Prostate gland (tissue), 2 donors: ENCODE measurements at regions not wholly inside any gene's neighbourhood (a gene's known extent, or its start where the extent isn't known, plus 50 kb on each side); places are given as distances from the start of the nearest gene placed in this dataset.

Experiments used
- DNase-seq: peaks from one replicate; pipeline ENCODE4 v3.0.0-alpha.2; 2019; ENCODE audit warnings: low spot score
- H3K27ac ChIP-seq, 2 donors: fragments of 200-600 bp; sonication (generic); 2 replicates each; pipeline ENCODE4 v1.5.1; 2017 to 2019
- H3K27me3 ChIP-seq: fragments of 200-600 bp; sonication (generic); replicated peaks from 2 replicates; pipeline ENCODE4 v1.5.1; 2019; ENCODE audit not compliant: insufficient read depth
- H3K36me3 ChIP-seq, 2 donors: fragments of 200-600 bp; sonication (generic); 1 replicate in 1 of 2; 2 replicates in 1 of 2; pipeline versions ENCODE4 v1.5.1 to v1.8.1; 2017 to 2019
- H3K4me1 ChIP-seq: fragments of 200-600 bp; sonication (generic); replicated peaks from 2 replicates; pipeline ENCODE4 v1.5.1; 2019
- H3K4me3 ChIP-seq, 2 donors: fragments of 200-600 bp; sonication (generic); 2 replicates each; pipeline ENCODE4 v1.5.1; 2017 to 2019
- H3K9me3 ChIP-seq: fragments of 200-600 bp; sonication (generic); 2 replicates; pipeline ENCODE4 v1.5.1; 2017
- POLR2A ChIP-seq: fragments of 450-650 bp; IDR thresholded peaks from one replicate; pipeline ENCODE4 v1.6.1; 2016; ENCODE audit warnings: antibody characterized with exemption, mild to moderate bottlenecking
- POLR2AphosphoS5 ChIP-seq: sonication (generic); formaldehyde crosslinking; IDR thresholded peaks from one replicate; pipeline ENCODE4 v1.6.1; 2017; ENCODE audit warnings: antibody characterized with exemption
- WGBS: methylation state at CpG from one replicate; pipeline ENCODE4 v1.1.5; 2018; 5-methylcytosine and 5-hydroxymethylcytosine counted together
- intact Hi-C: fragments of 100-400 bp; cut with DNase I; formaldehyde crosslinking; loops from one replicate; pipeline ENCODE4 v1.14.2; 2022
- TF ChIP-seq, protein P1 (sequence below), 4 experiments: fragments of 200-600 bp in 2 of 4; fragments of 450-650 bp in 2 of 4; sonication (generic) in 2 of 4; IDR thresholded peaks; 1 replicate in 3 of 4; 2 replicates in 1 of 4; pipeline ENCODE4 v1.5.1; 2016 to 2019; ENCODE audit warnings: antibody characterized with exemption in 4 of 4, mild to moderate bottlenecking in 2 of 4, moderate library complexity in 2 of 4

DNA sequence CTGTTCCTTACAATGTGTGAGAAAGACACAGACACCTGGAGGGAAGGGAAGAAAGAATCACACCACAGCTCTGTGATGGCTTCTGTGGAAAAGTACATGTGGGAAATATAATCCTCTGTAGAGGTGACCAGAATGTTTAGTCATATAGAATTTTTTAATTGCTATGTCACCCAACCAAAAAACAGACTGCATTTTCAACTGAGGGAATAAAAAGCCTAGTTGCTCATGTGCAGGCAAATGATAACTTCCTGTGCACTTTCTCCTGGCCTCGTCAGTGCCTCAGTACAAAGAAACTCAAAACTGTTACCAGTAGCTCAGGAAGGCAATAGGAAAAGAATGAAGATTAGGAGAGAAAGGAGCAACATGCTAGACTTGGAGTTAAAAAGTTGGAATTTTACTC, 326.8 kb downstream of the OSR1 start:
- Histone ChIP-seq H3K4me3 (no peak overlapping the region), H3K4me1 (no peaks in the 10 kb centered on the region), H3K27ac (no peak overlapping the region), H3K36me3 (no peaks in the 10 kb centered on the region), H3K27me3 (no peaks in the 10 kb centered on the region), H3K9me3 (no peaks in the 10 kb centered on the region)
- 81% methylated on average over 1 of the region's 1 CpG for WGBS
- intact Hi-C loops = no loop called here
- TF ChIP-seq POLR2AphosphoS5 (no peak), POLR2A (no peak)
- TF ChIP-seq, protein P1, sequence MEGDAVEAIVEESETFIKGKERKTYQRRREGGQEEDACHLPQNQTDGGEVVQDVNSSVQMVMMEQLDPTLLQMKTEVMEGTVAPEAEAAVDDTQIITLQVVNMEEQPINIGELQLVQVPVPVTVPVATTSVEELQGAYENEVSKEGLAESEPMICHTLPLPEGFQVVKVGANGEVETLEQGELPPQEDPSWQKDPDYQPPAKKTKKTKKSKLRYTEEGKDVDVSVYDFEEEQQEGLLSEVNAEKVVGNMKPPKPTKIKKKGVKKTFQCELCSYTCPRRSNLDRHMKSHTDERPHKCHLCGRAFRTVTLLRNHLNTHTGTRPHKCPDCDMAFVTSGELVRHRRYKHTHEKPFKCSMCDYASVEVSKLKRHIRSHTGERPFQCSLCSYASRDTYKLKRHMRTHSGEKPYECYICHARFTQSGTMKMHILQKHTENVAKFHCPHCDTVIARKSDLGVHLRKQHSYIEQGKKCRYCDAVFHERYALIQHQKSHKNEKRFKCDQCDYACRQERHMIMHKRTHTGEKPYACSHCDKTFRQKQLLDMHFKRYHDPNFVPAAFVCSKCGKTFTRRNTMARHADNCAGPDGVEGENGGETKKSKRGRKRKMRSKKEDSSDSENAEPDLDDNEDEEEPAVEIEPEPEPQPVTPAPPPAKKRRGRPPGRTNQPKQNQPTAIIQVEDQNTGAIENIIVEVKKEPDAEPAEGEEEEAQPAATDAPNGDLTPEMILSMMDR (IDR thresholded peaks at IDR 0.05) = no peak
- no peak for DNase-seq

DNA sequence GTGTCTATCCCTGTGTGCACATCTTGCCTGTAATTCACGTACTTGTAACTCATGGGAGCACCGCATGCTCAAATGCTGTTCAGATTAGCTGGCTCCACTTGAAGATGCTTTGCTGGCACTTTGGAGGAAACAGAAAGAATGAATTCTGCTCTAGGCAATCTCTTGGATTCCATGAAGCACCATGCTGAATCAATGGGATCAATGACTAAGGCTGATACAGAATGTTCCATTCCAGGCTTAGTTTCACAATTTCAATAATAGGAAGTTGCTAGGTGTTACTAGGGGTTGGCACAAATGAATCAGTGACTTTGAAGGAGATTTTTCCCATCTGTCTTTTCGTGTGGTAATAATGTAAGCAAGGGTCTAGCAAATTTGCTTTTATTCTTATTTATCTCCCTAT, 328.8 kb downstream of the OSR1 start:
- Histone ChIP-seq H3K27ac (no peak overlapping the region), H3K27me3 (no peaks in the 10 kb centered on the region), H3K4me3 (no peak overlapping the region), H3K9me3 (no peaks in the 10 kb centered on the region), H3K36me3 (no peaks in the 10 kb centered on the region), H3K4me1 (no peaks in the 10 kb centered on the region)
- DNase-seq = no peak
- TF ChIP-seq POLR2AphosphoS5 = no peak
- TF ChIP-seq, protein P1 (IDR thresholded peaks at IDR 0.05) = no peak
- TF ChIP-seq POLR2A = no peak
- whole genome bisulfite sequencing = 92% methylated on average over 3 of the region's 3 CpGs
- intact Hi-C loops = no loop called here

DNA sequence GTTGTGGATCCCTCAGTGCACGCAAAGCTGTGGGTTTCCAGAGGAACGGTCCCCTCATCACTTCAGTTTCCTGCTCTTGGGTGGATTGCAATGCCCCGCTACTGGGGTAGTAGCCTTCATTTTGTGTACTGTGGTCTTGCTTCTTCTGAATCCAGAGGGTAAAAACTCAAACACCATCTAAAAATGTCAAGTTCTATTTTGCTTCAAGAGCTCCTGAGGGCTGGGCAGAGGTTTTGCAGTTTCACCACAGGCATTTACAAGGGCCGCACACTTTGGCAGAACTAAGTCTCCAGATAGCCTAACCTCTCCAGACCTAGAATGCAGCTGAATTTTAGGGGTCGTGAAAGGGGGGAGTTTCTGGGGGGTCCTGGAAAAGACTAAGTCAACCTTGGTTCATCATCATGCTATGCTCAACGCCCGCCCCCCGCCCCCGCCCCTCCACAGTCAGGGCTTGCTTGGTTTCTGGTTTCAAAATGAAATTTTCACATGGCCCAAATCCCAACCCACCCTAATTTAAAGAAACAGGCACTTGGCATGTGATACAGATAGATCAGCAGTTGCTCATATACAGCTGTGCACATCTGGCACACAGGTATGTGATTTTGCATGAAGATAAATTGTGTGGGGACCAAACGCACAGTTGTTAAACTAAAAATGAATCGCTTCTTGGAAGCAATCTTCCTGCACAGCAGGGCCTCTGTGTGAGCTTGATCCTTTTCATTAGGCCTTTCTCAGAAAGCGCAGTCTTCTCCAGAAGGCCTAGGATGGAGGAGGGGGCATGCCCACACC, 329.6 kb downstream of the OSR1 start:
- intact Hi-C loops = no loop called here
- H3K36me3 ChIP-seq = no peaks in the 10 kb centered on the region
- 60% methylated on average over 12 of the region's 12 CpGs for WGBS
- H3K27ac ChIP-seq = no peak overlapping the region
- H3K27me3 ChIP-seq = no peaks in the 10 kb centered on the region
- no peaks in the 10 kb centered on the region for H3K4me1 ChIP-seq
- TF ChIP-seq POLR2A = no peak
- TF ChIP-seq, protein P1 (IDR thresholded peaks at IDR 0.05) = no peak
- TF ChIP-seq POLR2AphosphoS5 = no peak
- no peak overlapping the region for H3K4me3 ChIP-seq
- DNase-seq = no peak
- no peaks in the 10 kb centered on the region for H3K9me3 ChIP-seq

DNA sequence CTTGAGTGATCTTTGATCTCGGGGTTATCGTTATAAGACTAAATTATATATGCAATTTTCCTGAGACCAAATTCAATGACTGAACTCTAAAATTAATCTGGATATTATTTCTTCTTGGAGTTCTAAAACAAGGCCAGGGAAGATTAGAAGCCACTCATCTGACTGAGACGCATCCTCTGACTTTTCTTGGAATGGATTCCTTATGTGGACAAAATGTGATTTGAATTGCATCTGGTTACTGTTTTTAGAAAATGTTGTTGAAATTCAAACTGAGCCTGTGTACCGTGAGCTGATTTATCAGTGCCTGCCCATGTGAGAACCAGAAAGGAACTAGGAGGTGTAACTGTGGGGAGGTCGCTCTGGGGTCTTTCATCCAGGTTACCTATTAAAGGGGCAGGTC, 330.8 kb downstream of the OSR1 start:
- no peaks in the 10 kb centered on the region for H3K9me3 ChIP-seq
- H3K4me1 ChIP-seq = no peaks in the 10 kb centered on the region
- no peaks in the 10 kb centered on the region for H3K27me3 ChIP-seq
- DNase-seq = no peak
- TF ChIP-seq POLR2A (no peak), POLR2AphosphoS5 (no peak)
- TF ChIP-seq, protein P1 (IDR thresholded peaks at IDR 0.05) = no peak
- no peak overlapping the region for H3K27ac ChIP-seq
- no peak overlapping the region for H3K4me3 ChIP-seq
- H3K36me3 ChIP-seq = no peaks in the 10 kb centered on the region
- 94% methylated on average over 5 of the region's 5 CpGs for WGBS
- intact Hi-C loops = no loop called here

DNA sequence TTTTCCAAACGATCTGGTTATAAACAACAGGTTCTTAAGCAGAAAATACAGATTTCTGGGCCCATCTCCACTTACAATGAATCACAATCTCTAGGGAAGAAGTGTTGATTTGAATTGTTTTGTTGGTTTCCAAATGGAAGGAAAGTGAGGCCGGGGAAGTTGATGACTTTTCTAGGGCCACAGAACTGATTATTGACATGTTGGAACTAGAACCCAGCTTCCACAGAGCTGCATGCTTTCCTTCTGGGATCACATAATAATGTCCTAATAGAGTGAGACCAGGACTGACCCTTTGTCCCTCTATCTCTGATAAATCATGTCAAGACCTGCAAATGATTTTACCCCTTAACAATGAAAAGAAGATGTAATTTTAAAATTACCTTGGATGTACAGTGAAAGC, 332.2 kb downstream of the OSR1 start:
- no peaks in the 10 kb centered on the region for H3K27me3 ChIP-seq
- TF ChIP-seq POLR2A (no peak), POLR2AphosphoS5 (no peak)
- TF ChIP-seq, protein P1 (IDR thresholded peaks at IDR 0.05) = no peak
- H3K36me3 ChIP-seq = no peaks in the 10 kb centered on the region
- H3K4me3 ChIP-seq = no peak overlapping the region
- no peak overlapping the region for H3K27ac ChIP-seq
- no peaks in the 10 kb centered on the region for H3K4me1 ChIP-seq
- no peak for DNase-seq
- intact Hi-C loops = no loop called here
- WGBS = 89% methylated on average over 2 of the region's 2 CpGs
- H3K9me3 ChIP-seq = no peaks in the 10 kb centered on the region
